UCSD-AML1 (cell line): ENCODE measurements at regions not wholly inside any gene's neighbourhood (a gene's known extent, or its start where the extent isn't known, plus 50 kb on each side); places are given as distances from the start of the nearest gene placed in this dataset.

Experiments
- DNase-seq: peaks from one replicate; lab custom pipeline; 2025; ENCODE audit not compliant: unreplicated experiment; lab: John Stamatoyannopoulos, UW

DNA sequence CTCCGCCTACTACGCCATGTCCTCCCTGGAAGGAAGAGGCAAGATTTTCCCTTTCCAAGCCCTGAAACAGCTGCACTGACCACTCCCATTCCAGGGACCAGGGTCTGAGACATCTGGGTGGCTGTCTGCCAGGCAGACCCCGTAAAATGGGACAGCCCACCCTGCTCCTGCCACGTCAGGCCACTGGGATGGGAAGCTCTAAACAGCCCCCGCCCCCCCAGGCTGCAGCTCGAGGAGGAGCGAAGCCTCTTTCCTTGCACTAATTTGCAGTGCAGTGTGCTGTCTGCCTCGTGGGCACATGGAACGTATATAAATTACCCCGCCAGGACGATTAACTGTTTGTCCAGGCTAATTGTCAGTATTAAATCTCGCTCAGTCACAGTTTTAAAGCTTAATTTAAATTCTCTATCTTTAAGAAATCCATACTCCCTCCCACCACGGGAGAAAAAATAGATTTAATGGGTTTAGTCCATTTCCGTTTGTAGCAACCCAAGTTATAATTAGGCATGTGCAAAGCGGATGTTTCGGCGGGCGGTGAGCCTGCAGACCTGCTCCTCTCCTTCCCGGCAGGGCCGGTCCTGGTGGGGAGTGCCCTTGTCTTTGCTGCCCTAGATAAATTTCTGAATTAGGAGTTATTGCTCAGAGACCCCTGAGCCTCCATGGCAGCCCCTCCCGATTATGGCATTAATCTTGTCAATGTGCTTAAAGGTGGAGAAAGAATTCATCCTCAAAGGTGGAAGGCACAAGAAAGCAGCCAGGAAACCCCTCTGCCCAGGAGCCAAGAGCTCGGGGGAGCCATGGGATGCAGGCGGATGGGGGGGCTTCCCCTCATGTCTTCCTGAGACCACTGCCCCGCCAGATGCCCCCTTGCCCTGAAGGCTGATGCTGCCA lies 268.0 kb upstream of the TNRC6C start:
- peak; percentile 42 for DNase-seq

DNA sequence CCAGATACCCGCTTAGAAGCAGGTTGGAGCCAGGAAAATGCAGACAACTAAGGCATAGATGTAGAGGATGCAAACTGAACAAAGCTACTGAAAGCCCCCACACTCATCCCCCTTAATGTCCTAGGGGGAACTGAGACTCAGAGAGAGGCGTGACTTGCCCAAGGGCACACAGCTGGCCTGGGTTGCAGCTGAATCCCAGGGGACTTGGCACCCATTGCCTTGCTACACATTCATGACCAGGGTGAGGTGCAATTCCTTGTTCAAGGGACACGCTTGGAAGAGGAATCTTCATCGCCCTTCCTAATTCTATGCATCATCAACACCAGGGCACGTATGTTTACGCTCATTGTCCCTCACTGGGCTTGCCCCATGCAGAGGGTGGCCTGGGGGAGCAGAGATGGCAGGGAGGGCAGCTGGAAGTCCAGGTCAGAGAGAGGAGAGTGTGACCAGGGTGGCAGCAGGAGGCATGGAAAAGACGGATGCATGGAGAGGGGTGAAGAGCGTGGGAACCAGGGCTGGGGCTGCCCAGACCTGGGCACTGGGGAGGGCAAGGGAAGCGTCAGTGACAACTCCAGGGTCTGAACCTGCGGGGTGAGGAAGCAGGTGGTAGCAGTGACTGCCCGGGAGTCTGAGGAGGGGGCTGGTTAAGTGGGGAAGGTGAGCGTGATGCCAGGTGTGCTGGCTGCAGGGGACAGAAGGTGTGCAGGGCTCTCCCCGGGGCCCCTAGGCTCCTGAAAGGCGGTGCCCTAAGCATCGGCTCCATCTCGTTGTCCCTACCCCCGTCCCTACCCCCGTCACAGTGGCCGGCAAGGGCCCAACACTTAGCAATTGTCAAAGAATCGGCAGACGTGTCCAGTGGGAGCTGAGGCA lies 267.1 kb upstream of the TNRC6C start:
- no peak for DNase-seq

DNA sequence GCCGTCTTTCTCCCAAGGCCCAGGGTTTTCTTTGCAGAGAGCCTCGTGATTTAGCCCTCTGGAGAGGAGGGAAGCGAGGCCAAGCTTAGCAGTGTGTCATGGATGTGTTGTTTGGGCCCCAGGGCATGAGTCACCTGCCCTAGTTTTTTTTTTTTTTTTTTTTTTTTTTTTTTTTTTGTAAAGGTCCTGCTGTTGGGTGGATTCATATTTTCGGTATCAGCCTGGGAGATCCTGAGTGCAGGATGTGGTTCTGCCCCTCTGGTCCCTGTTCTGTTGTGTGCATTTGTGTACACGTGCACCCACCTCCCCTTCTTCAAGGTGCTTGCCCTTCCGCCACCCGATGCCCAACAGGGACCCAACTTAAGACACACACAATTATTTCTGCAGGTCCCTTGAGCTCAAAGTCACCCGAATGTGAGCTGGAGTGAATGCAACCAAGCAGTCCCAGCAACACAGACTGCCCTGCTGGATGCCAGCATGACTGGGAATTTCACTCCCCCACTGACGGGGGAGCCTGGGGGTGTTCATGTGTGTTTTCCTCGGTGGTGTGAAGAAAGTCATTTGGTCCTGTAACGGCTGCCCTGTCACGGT lies 265.8 kb upstream of the TNRC6C start:
- no peak for DNase-seq

DNA sequence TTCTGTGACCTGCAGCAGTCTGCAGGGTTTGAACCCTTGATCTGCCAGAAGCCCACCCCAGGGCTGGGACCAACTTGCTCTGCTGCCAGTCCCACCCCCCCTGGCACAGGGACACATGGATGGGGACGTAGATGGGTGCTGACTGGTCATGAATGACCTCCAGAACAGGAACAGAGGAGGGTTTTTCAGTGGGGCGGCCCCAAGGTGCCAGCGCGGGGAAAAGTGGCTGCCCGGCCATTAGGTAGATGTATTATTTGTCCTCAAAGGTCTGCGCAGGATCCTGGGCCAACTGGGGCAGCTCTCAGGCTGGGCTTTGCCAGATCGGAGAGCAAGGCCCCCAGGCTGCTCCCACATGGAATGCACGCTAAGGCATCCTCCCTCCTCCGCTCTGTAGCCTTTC lies 265.2 kb upstream of the TNRC6C start:
- no peak for DNase-seq

DNA sequence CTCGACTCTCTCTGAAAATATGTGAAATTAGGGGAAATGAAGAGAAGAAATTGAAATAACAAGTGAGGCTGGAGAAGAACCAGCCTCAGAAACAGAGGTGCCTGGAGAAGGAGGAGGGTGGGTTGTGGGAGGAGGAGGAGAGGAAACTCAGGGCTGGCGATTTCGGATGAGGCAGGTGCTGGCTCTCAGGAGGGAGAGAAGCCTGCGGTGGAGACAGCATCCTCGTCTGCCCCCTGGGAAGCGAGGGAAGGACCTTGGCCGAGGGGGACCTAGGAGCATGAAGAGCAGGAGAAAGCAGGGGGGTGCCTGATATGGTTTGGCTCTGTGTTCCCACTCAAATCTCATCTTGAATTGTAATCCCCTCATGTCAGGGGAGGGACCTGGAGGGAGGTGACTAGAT lies 264.7 kb upstream of the TNRC6C start:
- no peak for DNase-seq

DNA sequence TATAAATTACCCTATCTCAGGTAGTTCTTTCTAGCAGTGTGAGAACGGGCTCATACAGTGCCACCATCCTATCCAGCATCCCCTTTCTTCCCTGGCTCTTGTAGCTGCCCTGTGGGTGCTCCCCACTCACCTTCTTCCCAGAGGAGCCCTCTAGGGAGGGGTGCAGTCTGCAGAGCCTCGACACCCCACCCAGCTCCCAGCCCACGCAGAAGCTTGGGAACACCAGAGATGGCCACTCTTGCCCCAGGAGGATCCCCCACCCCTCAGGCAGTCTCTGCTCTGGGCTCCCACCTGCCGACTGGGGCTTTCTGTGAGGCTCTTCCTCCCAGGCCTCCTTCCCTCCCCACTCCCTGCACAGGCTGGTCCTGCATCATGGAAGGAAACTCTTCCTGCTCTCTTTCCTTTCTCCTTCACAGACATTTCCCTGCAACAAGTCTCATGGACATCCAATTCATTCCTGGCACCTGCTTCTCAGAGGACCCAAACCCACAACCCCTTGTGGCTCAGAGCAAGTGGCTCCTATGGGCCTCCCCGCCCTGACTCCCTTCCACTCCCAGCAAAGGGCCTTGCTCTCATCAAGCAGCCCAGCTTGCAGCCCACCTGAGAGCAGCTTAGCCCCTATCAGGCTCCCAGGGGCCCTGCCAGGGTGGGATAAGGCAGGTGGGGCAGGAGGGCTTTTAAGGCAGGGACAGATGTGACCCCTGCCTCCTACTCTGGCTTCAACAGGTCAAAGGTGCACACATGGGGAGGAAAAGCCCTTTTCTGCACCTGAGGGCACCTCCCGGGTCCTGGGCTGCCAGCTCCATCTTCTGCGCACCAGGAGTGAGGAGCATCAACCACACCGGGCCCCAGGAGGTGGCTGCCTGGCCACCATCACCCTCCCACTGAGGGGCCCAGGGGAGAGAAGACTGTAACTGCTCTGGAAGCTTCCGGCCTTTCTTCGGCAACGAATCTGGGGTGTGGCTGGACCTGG lies 263.8 kb upstream of the TNRC6C start:
- no peak for DNase-seq

DNA sequence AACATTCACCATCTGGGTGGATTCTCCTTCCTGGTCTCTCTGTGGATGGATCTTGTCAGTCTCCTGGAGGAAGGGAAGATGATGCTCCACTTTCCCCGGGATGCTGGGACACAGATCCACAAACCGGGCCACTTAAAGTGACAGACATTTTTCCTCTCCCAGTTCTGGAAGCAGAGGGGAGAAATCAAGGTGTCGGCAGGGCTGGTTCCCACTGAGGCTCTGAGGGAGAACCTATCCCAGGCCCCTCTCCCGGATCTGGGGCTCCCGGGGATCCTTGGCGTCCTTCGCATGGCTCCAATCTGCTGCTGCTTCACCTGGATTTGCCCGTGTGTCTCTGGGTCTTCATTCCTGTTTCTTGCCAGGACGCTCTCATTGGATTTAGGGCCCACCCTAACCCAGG lies 263.1 kb upstream of the TNRC6C start:
- no peak for DNase-seq

DNA sequence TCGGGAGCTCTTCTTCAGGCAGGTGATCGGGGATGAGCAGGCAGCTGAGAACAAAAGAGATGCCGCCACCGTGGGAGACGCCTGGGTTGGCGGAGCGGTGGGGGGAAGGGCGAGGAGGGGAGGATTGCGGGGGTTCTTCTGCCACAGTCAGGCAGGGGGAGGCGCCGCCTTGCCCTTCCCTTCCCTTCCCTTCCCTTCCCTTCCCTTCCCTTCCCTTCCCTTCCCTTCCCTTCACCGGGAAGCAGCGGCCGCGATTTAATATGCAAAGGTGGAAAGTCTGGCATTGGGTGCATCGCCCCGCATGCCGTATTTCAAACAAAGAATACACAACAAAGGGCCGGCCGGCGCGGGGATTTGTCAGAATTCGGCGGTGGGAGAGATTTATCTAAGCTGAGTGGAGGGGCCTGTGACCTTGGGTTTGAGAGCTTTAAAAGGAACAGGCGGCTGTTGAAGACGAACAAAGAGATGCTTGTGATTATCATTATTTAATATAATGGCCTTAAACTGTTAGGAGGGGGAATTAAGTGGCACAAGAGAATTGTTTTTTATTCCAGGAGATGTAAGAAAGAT lies 262.3 kb upstream of the TNRC6C start:
- no peak for DNase-seq

DNA sequence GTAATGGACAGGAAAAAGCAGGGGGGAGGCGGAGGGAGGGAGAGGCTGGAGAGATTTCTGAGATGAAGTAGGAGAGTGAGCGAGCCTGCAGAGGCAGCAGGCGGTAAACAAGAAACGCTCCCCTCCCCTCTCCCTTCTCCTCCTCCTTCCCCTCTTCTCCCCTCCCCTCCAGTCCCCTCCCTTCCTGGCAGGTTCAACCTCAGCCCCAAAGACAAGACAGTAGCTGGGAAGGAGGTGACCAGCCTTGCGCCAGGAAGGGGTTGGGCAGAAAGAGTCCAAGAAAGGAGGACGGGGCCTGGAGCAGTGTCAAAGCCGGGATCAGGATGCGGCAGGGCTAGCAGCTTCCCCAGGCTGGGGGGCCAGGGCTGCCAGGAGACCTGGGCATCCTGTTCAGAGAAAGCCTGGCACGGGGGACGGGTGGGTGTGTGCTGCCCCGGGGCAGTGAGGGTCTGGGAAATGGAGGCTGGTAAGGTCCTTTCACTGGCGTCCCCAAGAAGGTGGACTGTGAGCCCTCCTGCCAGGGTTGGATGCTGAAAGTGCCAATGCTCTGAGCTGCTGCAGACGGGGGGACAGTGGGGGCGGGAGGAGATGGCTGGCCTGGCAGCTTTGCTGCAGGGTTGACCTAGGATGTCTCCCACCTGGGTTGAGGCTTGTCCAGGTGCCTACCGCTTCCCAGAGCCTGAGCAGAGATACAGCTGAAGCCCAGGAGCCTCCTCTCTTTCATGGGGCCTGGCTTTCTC lies 261.6 kb upstream of the TNRC6C start:
- no peak for DNase-seq

DNA sequence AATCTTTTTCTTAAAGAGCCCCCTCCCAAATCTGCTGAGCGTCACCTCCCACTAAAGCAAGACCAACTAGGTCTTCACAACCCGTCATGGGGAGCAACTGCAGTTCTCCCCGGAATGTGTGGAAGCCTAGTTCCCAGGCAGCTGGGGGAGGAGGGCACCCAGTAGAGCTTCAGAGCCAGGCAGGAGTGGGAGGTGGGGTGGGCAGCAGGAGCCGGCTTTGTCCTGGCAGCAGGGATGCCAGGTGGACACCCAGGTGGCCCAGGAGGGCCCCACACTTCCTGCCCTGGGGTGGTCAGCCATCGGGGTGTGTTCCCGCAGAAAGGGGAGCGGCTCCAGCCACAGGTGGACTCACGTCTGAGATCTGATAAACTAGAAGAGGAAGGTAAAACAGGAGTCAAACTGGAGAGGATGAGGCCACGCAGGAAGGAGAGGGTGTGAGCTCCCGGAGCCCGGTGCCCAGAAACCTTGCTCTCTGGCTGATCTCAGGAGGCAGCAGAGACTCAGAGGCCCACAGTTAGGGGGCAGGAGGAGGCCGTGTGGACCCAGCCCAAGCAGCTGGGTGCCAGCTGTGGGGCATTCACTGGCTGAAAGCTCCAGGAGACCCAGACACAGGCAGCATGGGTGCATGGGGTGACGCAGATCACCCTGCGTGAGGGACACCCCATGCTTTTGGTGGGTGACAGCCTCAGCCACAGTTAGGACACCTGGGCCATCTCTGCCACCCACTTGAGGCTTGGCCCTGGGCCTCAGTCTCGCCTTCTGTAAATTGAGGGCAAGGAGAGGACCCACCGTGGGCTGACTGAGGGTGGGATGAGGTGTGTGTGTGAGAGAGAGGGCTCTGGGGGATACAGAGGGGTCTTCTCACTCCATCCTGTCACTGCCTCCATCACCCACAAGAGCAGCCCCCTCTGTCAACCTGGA lies 260.8 kb upstream of the TNRC6C start:
- no peak for DNase-seq

DNA sequence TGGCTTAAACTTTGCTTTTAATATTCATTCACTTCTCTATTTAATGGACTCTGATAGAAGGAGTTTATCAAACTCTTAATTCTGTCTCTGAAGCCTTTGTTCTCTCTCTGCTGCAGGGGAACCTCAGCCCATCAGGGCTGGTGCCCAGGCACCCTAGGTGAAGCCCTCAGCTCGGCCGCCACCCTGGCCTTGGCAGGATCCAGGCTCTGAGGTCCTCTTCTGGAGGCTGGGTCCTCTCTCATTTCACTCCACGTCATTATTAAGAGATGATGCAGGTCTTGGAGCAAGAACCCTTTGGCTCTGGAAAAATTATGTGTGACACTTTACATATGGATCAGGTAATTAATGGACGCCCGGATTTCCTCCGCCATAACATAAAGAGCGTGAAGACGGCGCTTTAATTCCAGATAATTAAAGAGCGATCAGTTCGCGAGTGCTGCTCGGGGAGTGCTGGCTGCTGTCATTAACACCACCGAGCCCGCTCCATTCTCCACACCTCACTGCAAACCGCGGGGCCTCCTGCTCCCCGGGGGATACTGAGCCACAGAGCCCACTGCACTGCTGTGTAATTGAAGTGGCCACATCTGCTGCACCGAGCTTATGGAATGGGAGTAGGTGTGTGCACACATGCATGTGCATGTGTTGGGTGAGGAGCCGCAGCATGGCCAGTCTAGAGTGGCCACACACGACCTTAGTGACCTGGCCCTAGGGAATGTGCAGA lies 259.4 kb upstream of the TNRC6C start:
- DNase-seq: no peak

DNA sequence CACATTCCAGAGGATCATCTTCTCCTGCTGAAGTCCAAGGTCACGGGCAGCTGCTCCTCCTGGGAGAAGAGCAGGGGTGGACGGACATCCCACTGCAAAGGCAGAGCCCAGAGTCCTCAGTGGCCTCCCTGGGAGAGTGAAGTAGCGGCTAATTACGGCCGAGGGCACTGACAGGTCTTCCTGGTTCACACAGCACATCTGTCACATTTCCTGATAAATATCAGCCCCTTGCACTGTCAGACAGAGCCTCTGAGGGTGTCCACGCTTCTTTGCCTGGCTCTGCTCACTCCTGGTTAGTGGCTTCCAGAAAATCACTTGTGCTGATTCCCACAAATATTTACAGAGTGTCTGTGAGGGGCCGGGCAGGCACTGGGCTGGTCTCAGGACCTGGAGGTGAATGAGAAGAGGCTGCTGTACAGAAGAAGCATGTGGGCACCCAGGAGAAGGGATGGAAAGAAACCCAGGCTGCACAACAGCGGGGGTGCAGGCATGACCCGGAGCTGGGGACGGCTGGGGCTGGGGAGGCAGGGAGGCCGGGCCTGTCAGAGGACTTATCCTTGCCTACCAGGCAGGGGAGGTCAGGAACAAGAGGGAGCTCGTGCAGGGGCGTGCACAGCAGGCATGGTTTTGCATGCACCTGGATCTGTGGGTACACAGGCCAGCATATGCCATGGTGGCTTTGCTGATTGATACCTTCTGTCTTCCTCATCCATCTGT lies 258.2 kb upstream of the TNRC6C start:
- no peak for DNase-seq

DNA sequence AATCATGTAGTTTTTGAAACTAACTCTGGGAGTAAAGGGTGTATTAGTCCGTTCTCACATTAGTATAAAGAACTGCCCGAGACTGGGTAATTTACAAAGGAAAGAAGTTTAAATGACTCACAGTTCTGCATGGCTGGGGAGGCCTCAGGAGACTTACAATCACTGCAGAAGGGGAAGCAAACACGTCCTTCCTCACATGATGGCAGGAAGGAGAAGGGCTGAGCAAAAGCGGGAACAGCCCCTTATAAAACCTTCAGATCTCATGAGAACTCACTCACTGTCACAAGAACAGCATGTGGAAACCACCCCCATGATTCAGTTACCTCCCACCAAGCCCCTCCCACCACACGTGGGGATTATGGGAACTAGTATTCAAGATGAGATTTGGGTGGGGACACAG lies 256.5 kb upstream of the TNRC6C start:
- DNase-seq: no peak

DNA sequence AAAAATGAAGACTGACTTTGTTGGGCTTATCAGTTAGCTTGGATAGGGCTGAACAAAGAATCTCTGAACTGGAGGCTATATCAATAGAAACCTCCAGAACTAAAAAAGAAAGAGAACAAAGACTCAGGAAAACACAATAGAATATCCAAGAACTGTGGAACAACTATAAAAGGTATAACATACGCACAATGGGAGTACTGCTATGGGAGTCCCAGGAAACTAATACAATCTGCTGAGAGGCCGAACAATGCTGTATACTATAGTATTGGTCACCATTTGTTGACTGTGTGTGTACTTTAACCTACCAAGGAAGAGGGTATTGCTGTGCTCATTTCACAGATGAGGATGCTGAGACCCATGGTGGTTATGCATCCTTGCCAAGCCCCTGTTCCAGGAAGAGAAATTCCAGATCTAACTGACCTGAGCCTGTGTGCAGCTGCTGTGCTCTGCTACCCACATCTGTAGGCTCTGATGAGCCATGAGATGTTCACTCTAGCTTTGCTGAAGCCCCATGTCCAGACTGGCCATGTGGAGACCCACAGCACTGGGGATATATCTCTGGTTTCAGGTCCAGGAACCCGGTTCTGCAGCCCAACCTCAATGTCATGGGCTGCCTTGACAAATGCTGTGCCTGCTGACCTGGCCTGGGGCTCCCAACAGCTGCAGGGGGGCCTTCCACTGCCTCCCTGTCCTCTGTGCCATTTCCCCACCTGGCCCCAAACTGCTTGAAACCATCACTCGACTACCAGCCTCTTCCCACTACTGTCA lies 254.3 kb upstream of the TNRC6C start:
- DNase-seq: no peak

DNA sequence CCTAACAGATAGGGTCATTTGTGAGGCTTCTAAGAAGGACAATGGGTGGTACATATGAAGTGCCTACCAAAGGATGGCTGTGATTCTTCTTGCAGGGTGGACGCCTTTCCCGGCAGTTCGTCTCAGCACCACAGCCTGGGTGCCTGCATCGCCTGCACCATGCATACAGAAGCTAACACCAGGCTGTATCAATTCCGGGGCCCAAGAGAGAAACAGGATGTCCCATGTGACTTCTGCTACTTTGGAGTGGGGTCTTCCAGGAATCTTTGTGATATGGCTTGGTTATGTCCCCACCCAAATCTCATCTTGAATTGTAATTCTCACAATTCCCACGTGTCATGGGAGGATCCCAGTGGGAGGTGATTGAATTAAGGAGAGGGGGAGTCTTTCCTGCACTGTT lies 251.6 kb upstream of the TNRC6C start:
- DNase-seq: no peak

DNA sequence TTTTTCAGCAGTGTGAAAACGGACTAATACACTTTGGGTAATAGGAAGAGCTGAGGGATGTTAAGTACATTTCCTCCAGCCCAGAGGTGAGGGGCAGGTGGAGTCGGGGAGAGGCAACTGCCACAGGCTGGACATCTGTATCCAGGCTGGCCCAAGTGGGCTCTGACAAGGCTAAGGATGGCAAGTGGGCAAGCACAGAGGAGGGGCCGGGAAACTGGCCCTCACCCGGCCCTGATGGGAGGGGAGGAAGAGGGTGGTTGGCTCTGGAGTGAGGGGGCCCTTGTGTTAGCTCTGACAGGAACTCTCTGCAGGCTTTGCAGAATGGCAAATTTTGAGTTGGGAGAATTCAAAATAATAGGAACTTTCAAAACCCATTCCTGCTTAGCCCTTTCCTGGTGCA lies 251.0 kb upstream of the TNRC6C start:
- no peak for DNase-seq

DNA sequence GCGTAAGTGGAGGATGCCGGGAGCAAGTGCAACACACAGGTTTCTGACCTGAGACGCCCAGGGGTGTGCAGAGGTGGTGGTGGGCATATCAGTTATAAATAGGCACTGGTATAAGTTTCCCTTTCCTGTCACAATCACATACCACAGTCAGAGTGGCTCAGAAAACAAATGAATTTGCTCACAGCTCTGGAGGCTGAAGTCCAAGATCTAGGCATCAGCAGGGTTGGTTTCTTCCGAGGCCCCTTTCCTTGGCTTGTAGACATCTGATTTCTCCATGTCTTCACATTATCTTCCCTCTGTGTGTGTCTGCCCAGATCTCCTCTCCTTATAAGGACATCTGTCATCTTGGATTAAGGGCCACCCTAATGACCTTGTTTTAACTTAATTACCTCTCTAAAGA lies 250.5 kb upstream of the TNRC6C start:
- DNase-seq: no peak
